ENCODE measurements at regions not wholly inside any gene's neighbourhood (a gene's known extent, or its start where the extent isn't known, plus 50 kb on each side); places are given as distances from the start of the nearest gene placed in this dataset.

- DNase-seq, result no peak
These were observed 272.7 kb upstream of the PMFBP1 start for GRCh38 chr16:72444696-72445095.

DNA sequence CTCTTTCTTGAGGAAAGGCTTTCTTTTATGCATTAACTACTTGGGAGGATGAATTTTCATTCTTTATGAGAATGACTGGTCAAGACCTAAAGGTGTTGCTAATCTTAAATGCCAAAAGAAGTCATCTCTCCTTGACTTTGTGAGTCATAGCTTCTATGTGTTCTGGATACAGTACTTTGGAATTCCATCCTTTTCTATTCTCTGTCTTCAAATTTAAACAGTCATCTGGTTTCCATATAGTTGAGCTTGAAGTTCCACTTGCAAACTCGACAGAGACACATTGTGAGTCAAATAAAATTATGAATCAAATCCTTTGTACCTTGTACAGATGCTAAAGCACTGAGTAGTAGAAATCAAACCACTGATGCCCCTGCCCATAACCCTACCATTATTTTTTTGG lies 271.9 kb upstream of the PMFBP1 start:
- DNase-seq, result no peak

GRCh38 chr16:72442385-72443158 lies 270.6 kb upstream of the PMFBP1 start:
- DNase-seq, result no peak

- no peak for DNase-seq
These were observed 265.9 kb upstream of the PMFBP1 start for GRCh38 chr16:72437891-72438290.

DNA sequence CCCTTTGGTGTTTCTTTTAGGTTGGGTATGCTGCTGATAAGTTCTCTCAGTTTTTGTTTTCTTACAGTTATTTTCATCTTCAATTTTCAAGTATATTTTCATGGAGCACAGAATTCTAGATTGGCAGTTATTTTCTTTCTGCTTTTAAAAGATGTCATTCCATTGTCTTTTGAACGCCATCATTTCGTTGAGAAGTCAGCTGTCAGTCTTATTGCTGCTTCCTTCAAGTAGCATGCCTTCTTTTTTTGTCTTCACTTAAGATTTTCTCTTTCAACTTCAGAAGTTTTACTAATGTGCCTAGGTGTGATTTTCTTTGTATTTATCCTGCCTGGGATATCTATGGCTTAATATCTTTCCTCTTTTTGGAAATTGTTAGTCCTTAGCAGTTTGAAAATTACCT lies 262.2 kb upstream of the PMFBP1 start:
- no peak for DNase-seq

GRCh38 chr16:72430121-72430520 lies 258.2 kb upstream of the PMFBP1 start:
- DNase-seq, result no peak

DNA sequence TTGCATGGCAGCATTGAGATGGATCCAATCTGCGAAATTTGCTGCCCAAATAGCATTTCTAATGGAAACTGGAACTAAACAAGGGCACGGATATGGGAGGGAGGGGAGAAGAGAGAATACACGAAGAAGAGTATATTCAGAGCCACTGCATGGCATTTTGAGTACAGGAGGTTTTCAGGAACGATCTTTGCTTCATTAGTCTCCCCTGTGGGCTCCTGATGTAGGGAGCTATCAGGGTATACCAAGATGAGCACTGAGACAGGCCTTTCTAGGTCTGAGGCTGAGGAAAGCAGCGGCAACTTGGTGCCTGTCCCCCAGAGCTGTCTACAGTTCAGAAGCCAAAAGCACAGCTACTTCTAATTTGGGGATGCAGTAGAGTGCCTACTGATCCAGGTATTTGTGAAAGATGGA lies 257.7 kb upstream of the PMFBP1 start:
- DNase-seq, result no peak

GRCh38 chr16:72428681-72429376 lies 256.9 kb upstream of the PMFBP1 start:
- DNase-seq, result no peak

DNA sequence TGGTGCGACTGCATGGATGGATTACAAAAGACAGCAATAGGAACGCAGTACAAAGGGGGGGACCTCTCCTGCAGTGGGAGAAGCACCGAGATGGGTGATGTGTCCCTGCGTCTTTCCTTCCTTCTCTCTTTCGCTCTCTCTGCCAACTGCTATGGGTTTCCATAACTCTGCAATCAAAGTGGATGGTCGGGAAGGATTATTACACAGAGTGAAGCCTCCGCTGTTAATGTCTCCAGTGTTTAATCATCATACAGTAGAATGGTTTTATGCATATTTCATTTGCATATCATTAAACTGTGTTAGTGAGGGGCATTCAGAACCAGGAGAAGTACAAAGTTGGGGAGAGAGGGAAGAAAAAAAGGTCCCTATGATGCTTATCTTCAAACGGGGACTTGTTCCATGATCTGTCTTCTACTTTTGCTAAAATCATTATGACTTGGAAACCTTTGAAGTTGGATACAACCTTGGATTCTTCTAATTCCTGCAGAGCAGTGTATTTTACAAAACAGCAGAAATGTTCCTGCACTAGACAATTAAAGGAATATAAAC lies 255.9 kb upstream of the PMFBP1 start:
- no peak for DNase-seq

- DNase-seq, result no peak
These were observed 255.3 kb upstream of the PMFBP1 start for GRCh38 chr16:72427051-72427782.

DNA sequence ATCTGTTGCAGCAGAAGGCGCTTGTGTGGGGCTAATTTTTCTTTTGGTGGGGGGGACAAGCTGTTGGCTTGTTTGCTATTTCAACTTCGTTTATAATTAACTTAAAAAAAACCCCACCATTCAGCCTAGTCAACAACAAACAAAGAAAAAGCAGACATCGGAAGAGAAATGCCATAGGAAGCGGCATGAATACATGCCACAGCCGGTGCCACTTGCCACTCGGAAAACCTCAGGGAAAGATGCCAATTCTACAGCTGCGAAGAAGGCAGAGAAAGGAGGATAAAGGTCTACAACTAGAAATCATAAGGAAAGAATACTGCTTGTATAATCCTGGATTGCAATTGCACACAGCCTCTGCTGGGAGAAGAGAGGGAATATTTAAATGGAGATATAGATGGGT lies 254.4 kb upstream of the PMFBP1 start:
- DNase-seq, result no peak

DNA sequence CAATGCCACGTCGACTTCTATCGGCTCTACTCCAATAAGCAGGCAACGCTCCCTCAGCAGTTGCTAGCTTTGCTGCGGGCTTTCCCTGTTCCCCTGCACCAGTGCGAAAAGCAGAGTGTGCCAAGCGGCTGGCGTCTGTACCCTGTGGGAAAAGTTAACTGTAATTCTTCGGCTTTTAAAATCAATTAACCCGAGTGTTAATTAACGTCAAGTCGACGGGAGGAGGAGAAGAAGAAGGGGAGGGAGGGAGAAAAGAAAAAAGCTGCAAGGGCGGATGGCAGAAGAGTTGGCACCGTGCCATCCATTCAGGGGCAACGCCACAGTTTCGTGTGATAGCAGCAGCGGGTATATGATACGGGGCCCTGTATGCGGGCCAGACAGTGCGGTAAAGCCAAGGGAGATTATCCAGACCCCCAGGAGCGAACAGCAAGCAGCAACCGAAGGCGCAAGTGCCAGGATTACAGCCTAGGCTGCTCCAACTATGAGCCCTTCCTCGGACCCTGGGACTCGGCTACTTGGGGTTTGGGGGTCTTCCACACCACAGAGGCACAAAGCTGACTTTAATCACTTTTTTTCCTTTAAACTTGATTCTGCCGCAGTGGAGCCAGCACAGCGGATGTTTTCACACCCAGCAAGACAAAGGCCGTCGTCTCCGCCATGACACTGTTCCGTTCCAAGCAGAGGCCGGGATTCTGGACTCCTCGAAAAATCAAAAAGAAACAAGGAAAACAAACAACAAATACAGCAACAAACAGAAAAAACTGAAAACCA lies 253.8 kb upstream of the PMFBP1 start:
- no peak for DNase-seq

GRCh38 chr16:72424757-72425156 lies 252.8 kb upstream of the PMFBP1 start:
- DNase-seq, result no peak

DNA sequence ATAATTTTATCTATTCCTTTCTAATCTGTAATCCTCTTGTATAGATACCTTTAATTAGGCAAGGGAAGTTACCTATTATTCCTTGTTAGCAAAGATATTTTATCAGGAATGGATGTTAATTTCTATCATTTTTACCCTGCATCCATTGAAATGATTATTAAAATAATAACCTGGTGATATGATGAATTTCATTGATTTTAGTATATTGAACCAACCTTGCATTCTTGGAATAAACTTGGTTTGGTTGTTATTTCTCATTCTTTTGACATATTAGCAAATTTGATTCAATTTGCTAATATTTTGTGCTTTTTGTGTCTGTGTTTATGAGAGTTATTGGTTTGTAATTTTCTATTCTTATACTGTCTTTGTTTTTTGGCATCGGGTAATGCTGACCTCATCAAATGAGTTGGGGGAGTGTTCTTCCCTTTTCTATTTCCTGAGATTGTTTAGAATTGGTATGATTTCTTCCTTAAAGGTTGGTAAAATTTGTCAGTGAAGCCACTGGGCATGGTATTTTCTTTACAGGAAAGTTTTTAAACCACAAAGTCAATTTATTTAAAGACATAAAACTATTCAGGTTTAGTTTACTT lies 250.4 kb upstream of the PMFBP1 start:
- no peak for DNase-seq

DNA sequence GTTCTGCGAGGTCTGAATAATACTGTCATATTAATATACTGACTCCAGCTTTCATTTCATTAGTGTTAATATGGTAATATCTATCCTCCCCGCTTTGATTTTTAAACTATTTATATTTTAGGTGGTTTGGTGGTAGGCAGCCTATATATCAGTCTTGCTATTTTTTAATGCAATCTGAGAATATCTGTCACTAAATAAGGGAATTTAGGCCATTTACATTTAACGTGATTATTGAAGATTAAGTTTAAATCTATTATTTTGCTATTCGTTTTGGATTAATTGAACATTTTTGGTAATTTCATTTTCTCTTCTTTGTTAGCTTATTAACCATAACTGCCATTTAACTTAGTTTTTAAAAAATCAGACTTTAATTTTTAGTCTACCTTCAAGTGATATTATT lies 247.7 kb upstream of the PMFBP1 start:
- no peak for DNase-seq

DNA sequence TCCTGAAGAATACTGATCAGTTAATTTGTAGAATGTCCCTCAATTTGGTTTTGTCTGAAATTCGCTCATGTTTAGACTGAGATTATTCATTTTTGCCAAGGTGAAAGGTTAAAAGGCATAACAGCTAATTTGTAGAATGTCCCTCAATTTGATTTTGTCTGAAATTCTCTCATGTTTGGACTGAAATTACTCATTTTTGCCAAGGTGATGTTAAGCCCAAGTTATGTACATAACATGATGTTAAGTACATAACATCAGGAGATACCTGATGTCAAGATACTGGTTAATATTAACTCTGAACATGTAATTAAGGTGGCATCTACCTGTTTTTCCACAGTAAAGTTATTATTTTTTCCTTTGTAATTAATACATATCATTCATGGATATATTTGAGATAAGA lies 243.4 kb upstream of the PMFBP1 start:
- DNase-seq, result no peak

DNA sequence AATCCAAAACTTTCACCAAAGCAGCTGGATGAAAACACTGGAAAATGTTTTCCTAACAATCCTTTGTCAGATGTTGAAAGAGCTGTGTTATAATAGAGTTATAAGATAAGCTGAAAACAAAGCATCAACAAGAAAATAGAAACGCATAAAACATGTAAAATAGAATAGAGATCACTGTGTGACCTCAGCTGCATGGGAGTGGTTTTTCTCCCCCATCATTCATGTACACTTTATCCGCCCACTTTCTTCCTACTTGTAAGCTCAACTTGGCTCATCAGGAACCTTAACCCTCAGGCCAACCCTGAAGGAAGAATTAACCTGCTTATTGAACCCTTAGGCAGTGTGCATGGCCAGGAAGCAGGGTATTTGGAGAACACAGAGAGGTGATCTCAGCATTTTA lies 238.5 kb upstream of the PMFBP1 start:
- no peak for DNase-seq

GRCh38 chr16:72409423-72409822 lies 237.5 kb upstream of the PMFBP1 start:
- DNase-seq, result no peak

- DNase-seq, result no peak
These were observed 234.4 kb upstream of the PMFBP1 start for GRCh38 chr16:72406390-72406789.

GRCh38 chr16:72404299-72404698 lies 232.3 kb upstream of the PMFBP1 start:
- DNase-seq, result no peak

GRCh38 chr16:72401084-72401361 lies 229.1 kb upstream of the PMFBP1 start:
- no peak for DNase-seq

GRCh38 chr16:72400257-72401083 lies 228.5 kb upstream of the PMFBP1 start:
- DNase-seq, result peak in 1 of 2 experiments; percentile 1

Data from activated CD4-positive, alpha-beta T cell treated with anti-CD3 and anti-CD28 coated beads, Interleukin-2, amount 50 U/mL, for 4 hours (primary cell).